Colon (tissue), 2 donors: ENCODE measurements at regions not wholly inside any gene's neighbourhood (a gene's known extent, or its start where the extent isn't known, plus 50 kb on each side); places are given as distances from the start of the nearest gene placed in this dataset.
"Not testable (repeated sequence)": the region's sequence is repeated elsewhere in the genome, so short reads cannot be mapped to it uniquely, and the experiment has no call there.

Experiments
- FAIRE-seq: peaks from 2 replicates; lab custom pipeline; 2012; peaks lifted over from hg19 to GRCh38; lab: Jason Lieb, UNC
- donor health status: control.
- donor health status: control.

DNA sequence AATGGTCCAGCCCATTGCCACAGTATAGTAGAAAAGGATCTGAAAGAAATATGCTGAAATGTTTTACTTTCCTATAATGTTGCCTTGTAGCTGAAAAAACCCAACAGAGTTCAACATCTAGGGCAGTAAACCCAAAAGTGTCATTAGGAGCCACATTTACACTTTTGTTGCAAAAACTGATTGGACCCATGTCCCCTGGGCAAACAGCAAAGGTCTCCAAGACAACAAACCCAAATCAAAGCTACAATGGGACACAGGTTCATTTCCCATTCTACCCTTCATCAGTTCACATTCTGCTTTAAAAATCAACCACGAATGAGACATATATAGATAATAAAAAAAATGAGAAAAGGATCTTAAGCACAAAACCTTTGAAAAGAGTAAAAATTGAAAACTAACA is 744.8 kb downstream of the PCDH17 start:
- no peak for FAIRE-seq

DNA sequence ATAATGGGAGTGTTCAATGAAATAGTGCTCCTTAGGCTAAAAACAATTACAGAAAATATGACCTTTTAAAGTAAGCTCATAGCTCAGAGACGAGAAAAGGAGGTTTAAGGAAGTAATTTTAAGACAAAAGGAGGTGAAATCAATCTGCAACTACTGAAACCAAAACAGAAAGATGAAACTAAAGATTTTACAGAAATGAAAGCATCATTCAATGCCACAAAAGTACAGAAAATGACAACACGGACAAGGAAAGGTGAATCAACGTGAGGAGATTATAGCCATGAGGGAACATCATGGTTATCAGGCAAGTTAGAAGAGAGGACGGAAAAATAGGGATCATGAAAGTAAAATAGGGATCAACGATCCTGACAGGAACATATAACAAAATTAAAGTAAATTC is 745.2 kb downstream of the PCDH17 start:
- FAIRE-seq: no peak

DNA sequence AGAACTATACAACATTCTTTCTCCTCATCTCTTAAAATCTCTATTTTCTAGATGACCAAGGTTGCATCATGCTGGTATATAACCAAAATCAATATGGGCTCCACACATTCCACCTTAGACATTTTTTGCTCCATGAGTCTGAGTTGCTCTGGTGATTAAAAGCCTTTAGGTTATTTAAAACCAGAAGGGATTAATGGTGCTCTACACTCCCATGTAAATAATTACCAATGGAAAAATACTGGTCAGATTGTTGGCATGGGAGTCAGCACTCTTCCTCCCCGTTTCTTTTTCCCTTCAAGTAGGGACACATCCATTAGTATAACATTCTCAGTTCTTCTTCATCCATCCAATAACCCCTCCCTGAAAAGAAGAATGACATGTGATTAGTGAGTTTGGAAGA is 747.7 kb downstream of the PCDH17 start:
- no peak for FAIRE-seq

GRCh38 chr13:58385336-58385735 is 753.8 kb downstream of the PCDH17 start:
- not testable (repeated sequence) for FAIRE-seq

GRCh38 chr13:58397596-58398387 is 766.2 kb downstream of the PCDH17 start:
- no peak for FAIRE-seq

GRCh38 chr13:58399263-58399662 is 767.7 kb downstream of the PCDH17 start:
- FAIRE-seq: no peak

DNA sequence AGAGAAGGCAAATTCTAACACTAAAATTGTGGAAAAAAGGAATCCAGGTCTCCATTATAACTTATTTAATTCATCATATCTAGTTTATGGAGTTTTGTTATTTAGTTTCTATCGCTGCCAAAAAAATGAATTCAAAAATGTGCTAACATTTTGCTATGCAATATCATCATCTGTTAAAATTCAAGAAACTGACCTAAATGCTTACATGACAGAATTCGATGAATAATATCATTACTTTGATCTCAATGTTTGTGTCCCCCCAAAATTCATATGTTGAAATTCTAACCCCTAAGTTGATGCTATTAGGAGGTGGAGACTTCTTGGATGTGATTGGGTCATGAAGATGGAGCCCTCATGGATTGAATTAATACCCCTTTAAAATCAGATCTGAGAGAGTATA is 775.0 kb downstream of the PCDH17 start:
- no peak for FAIRE-seq

DNA sequence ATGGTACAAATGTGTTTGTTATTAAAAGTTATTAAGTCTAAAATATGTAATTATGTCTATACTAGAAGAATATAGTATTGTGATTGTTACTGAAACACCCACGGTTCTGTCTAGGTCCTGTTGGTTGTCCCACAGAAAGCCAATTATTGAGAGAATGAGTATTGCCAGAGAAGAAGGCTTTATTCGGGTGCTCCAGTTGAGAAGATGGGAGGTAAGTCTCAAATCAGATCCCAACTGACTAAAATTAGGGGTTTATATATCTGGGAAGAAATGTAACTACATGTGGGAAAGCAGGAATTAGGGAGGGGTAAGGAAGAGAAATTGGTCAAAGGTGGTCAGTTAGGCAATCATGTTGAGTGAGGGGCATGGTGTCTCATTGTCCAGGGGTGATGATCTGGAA is 798.4 kb downstream of the PCDH17 start:
- FAIRE-seq: no peak

DNA sequence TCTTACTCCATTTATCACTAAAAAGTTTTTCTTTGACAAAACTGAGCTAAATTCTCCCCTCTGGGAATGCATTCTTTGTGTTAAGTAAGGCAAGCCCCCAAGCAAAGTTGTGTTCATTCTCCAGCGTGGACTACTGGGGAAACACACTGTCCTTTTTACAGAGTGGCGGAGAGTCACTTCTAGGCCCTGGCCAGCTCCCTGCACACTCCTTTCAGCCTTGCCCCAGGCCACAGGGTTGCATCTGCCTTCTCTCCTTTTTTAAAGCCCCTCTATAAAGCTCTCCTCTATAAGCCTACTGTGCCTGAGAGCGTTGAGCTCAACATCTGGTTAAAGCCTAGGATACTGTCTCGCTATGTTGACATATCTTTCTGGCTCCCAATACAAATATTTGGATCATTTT is 803.4 kb downstream of the PCDH17 start:
- no peak for FAIRE-seq

GRCh38 chr13:58437427-58437826 is 805.9 kb downstream of the PCDH17 start:
- FAIRE-seq: no peak

DNA sequence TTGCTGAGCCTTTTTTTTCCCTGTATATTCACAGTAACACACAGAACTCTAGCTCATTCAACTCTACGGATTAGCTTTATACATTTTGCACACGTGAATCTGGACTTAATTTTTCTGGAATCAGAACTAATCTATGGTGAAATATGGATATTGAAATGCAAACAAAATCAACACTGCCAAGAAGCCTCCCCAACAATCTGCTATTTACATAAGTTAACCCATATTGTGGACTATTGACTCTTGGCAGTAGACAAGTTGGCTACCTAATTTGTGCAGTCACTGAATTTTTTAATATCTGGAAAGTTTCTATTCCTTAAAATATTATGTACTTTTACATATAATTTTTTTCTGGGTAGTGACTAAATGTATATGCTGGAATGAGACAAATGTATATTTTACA is 815.4 kb downstream of the PCDH17 start:
- FAIRE-seq: no peak

DNA sequence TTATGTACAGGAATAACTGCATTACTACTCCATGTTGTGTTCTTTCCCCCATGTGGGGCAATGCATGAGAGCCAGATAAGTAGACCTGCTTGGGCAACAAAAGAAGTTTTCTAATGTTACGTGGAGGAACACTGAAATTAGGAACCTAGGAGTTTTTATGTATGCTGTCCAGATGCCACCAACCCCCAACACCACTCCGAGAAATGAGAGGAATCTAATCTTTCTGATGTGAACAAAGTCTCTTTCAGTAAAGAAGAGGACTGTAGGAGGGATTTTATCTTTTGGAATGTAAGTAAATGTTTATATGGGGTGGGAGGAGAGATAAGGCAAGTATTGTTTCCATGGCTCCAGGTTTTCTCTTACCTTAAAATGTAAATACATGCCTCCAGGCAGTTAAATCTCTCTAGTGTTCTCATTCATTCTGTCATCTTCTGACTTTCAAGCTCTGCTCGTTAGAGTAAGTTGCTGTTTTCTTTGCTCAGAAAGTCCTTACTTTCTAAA is 820.6 kb downstream of the PCDH17 start:
- FAIRE-seq: no peak

- FAIRE-seq: no peak
Observed at GRCh38 chr13:58455094-58455493, 823.5 kb downstream of the PCDH17 start.

DNA sequence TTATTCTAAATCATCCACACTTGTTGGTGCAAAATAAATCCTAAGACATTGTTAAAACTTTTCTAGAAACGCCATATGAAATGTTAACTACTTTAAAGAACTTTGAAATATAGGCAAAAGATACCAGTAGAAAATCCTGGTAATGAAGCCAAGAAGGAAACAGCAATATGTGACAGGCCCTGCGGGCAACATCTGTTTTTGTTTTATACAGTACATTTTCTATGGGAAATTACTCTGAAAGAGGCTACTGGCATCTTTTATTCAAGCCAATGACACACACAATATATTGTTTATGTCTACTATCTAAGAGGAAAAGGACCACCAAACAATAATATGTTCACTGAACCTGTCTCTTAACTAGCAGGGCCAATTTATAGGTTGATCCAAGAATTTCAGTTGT is 829.7 kb downstream of the PCDH17 start:
- no peak for FAIRE-seq

DNA sequence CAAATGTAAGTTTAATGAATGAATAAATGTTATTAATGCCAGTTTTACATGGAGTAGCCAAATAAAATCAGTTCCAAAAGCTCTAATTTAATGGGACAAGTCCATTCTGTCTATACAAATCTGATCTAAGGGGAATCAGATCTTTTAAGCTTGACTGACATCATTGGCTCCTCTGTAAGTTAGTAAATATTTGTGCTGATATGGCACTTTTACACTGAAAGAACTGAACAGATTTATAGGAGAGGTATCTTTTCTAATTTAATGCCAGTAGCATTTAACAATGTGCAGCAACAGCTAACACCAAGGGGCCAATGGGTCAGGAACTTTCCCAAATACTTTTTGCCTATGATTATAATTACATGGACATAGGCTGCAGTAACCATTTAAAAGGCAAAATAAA is 832.3 kb downstream of the PCDH17 start:
- no peak for FAIRE-seq

DNA sequence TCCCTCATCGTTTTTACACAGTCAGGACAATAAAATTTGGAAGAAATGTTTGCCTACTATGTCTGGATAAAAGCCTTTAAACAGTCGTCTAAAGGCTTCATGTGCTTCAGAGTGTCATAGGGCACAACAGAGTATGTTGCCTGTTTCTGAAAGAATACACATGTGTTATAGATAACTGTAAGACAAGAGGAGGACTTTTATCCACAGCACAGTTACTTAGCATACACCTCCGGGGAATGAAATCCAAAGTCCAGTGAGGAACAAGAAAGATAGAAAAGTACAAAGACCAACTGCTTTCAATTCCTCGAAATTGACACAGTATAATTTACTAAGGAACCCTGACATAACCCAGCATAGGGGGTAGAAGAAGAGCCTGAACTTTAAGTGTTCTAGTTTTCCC is 835.6 kb downstream of the PCDH17 start:
- no peak for FAIRE-seq

- FAIRE-seq: no peak
Observed at GRCh38 chr13:58472483-58472882, 840.9 kb downstream of the PCDH17 start.

GRCh38 chr13:58474581-58474980 is 843.0 kb downstream of the PCDH17 start:
- FAIRE-seq: no peak

- no peak for FAIRE-seq
Observed at GRCh38 chr13:58476206-58476918, 844.8 kb downstream of the PCDH17 start.

GRCh38 chr13:58478858-58479257 is 847.3 kb downstream of the PCDH17 start:
- no peak for FAIRE-seq

- no peak for FAIRE-seq
Observed at GRCh38 chr13:58480061-58480460, 848.5 kb downstream of the PCDH17 start.

GRCh38 chr13:58488251-58488650 is 856.7 kb downstream of the PCDH17 start:
- no peak for FAIRE-seq

DNA sequence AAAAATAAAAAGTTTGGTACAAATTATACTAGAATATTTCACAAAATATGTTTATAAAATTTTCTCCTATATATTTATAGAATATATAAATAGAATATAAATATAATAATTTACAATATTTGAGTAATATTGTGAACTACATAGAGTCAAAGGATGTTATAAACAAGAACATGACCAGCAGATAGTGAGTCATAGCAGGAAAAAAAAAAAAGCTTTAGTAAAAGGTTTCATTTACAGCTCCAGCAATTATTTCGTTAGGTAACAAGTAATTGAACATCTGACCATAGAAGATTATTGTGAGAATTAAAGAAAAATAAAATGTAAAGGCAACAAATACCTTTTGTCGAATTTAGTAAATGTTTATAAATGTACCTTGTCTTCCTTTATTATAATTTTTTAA is 864.1 kb downstream of the PCDH17 start:
- FAIRE-seq: no peak

GRCh38 chr13:58500938-58501337 is 869.4 kb downstream of the PCDH17 start:
- no peak for FAIRE-seq
